Esophagus muscularis mucosa (tissue), 4 donors: ENCODE measurements at regions not wholly inside any gene's neighbourhood (a gene's known extent, or its start where the extent isn't known, plus 50 kb on each side); places are given as distances from the start of the nearest gene placed in this dataset.
"Not testable (repeated sequence)": the region's sequence is repeated elsewhere in the genome, so short reads cannot be mapped to it uniquely, and the experiment has no call there.

Source experiments
- EP300 ChIP-seq: sonication (generic); formaldehyde crosslinking; IDR thresholded peaks from one replicate; pipeline ENCODE4 v1.6.1; 2017; ENCODE audit warnings: antibody characterized with exemption
- POLR2A ChIP-seq: fragments of 450-650 bp; IDR thresholded peaks from one replicate; pipeline ENCODE4 v1.6.1; 2017; ENCODE audit warnings: antibody characterized with exemption, moderate library complexity, mild to moderate bottlenecking, low read depth
- POLR2AphosphoS5 ChIP-seq, 2 donors: sonication (generic); formaldehyde crosslinking; IDR thresholded peaks; one replicate each; pipeline ENCODE4 v1.6.1; 2017; ENCODE audit warnings: antibody characterized with exemption in 2 of 2
- TF ChIP-seq, protein P1 (sequence below), 3 experiments: fragments of 200-600 bp in 2 of 3; fragments of 450-650 bp in 1 of 3; sonication (generic) in 2 of 3; IDR thresholded peaks; one replicate each; pipeline ENCODE4 v1.5.1; 2017 to 2019; ENCODE audit warnings: antibody characterized with exemption in 3 of 3, mild to moderate bottlenecking in 2 of 3, moderate library complexity in 1 of 3

- TF ChIP-seq, protein P1, sequence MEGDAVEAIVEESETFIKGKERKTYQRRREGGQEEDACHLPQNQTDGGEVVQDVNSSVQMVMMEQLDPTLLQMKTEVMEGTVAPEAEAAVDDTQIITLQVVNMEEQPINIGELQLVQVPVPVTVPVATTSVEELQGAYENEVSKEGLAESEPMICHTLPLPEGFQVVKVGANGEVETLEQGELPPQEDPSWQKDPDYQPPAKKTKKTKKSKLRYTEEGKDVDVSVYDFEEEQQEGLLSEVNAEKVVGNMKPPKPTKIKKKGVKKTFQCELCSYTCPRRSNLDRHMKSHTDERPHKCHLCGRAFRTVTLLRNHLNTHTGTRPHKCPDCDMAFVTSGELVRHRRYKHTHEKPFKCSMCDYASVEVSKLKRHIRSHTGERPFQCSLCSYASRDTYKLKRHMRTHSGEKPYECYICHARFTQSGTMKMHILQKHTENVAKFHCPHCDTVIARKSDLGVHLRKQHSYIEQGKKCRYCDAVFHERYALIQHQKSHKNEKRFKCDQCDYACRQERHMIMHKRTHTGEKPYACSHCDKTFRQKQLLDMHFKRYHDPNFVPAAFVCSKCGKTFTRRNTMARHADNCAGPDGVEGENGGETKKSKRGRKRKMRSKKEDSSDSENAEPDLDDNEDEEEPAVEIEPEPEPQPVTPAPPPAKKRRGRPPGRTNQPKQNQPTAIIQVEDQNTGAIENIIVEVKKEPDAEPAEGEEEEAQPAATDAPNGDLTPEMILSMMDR (IDR thresholded peaks at IDR 0.05), result not testable (repeated sequence)
- not testable (repeated sequence) for TF ChIP-seq POLR2AphosphoS5 (IDR thresholded peaks at IDR 0.05); POLR2A; EP300
Observed at GRCh38 chr13:37280231-37280630, 174.8 kb upstream of the CSNK1A1L start.
